Keratinocyte (primary cell): ENCODE measurements at regions not wholly inside any gene's neighbourhood (a gene's known extent, or its start where the extent isn't known, plus 50 kb on each side); places are given as distances from the start of the nearest gene placed in this dataset.

Experiments used
- DNase-seq: peaks from one replicate; pipeline ENCODE4 v3.0.0-alpha.2; 2011; ENCODE audit warnings: low read depth, missing footprints, low spot score
- FAIRE-seq: peaks from 2 replicates; lab custom pipeline; 2011; peaks lifted over from hg19 to GRCh38; lab: Jason Lieb, UNC
- H2AFZ ChIP-seq: 2 replicates; pipeline ENCODE4 v1.6.0; 2012; ENCODE audit warnings: low read length, control low read depth, inconsistent platforms; ENCODE audit not compliant: control insufficient read depth
- H3K27ac ChIP-seq: 2 replicates; pipeline ENCODE4 v1.5.1; 2011; ENCODE audit warnings: low read length; ENCODE audit not compliant: control insufficient read depth, insufficient read depth
- H3K27me3 ChIP-seq: 3 replicates; pipeline ENCODE4 v1.6.0; 2011; ENCODE audit warnings: low read length; ENCODE audit not compliant: control insufficient read depth, insufficient read depth; ENCODE audit errors: extremely low read depth
- H3K36me3 ChIP-seq, 2 experiments: 2 replicates in 1 of 2; 3 replicates in 1 of 2; pipeline ENCODE4 v1.5.1; 2011; ENCODE audit warnings: low read length in 2 of 2, mild to moderate bottlenecking in 1 of 2; ENCODE audit not compliant: control insufficient read depth in 2 of 2, insufficient read depth in 2 of 2; ENCODE audit errors: extremely low read depth in 1 of 2
- H3K4me1 ChIP-seq: 3 replicates; pipeline ENCODE4 v1.5.1; 2011; ENCODE audit warnings: low read length; ENCODE audit not compliant: control insufficient read depth, insufficient read depth; ENCODE audit errors: extremely low read depth
- H3K4me2 ChIP-seq: 3 replicates; pipeline ENCODE4 v1.6.0; 2011; ENCODE audit warnings: low read depth, low read length; ENCODE audit not compliant: control insufficient read depth, insufficient read depth; ENCODE audit errors: extremely low read depth
- H3K4me3 ChIP-seq, 3 experiments: fragments of 200-600 bp in 1 of 3; sonication (generic) in 1 of 3; 2 replicates in 2 of 3; 3 replicates in 1 of 3; pipeline ENCODE4 v1.5.1; 2011 to 2016; ENCODE audit warnings: low read length in 3 of 3, mild to moderate bottlenecking in 3 of 3, control low read depth in 2 of 3, inconsistent platforms in 1 of 3, low read depth in 1 of 3, mixed read lengths in 1 of 3, mixed run types in 1 of 3, moderate library complexity in 1 of 3; ENCODE audit not compliant: control insufficient read depth in 2 of 3, insufficient read depth in 2 of 3; ENCODE audit errors: extremely low read depth in 1 of 3
- H3K79me2 ChIP-seq: 2 replicates; pipeline ENCODE4 v1.6.0; 2012; ENCODE audit warnings: low read length; ENCODE audit not compliant: control insufficient read depth, insufficient read depth
- H3K9ac ChIP-seq: 3 replicates; pipeline ENCODE4 v1.6.0; 2011; ENCODE audit warnings: low read length; ENCODE audit not compliant: control insufficient read depth, insufficient read depth; ENCODE audit errors: extremely low read depth
- H3K9me1 ChIP-seq: 3 replicates; pipeline ENCODE4 v1.6.0; 2011; ENCODE audit warnings: low read length; ENCODE audit not compliant: control insufficient read depth, insufficient read depth; ENCODE audit errors: extremely low read depth
- H3K9me3 ChIP-seq: 2 replicates; pipeline ENCODE4 v1.5.1; 2012; ENCODE audit warnings: low read depth, low read length; ENCODE audit not compliant: control insufficient read depth
- H4K20me1 ChIP-seq: 3 replicates; pipeline ENCODE4 v1.6.0; 2011; ENCODE audit warnings: low read length; ENCODE audit not compliant: control insufficient read depth, insufficient read depth; ENCODE audit errors: extremely low read depth
- EZH2 ChIP-seq: IDR thresholded peaks from one replicate; pipeline ENCODE4 v1.6.1; 2012; ENCODE audit warnings: inconsistent platforms, mild to moderate bottlenecking, low read length, moderate library complexity
- dilution Hi-C: fragments of 300-500 bp; cut with MboI; formaldehyde crosslinking; loops from one replicate; pipeline ENCODE4 v1.7.0; 2020; ENCODE audit warnings: low sequenced_read_pairs; ENCODE audit not compliant: extremely low pct_ligation_motif_present
- TF ChIP-seq, protein P1 (sequence below), 3 experiments: IDR thresholded peaks in 1 of 3; conservative IDR thresholded peaks in 1 of 3; optimal IDR thresholded peaks in 1 of 3; 2 replicates in 2 of 3; 3 replicates in 1 of 3; pipeline versions ENCODE3 to v1.5.1; 2011; ENCODE audit warnings: low read length in 3 of 3, mild to moderate bottlenecking in 3 of 3, moderate library complexity in 2 of 3, control low read depth in 1 of 3, inconsistent platforms in 1 of 3; ENCODE audit not compliant: insufficient read depth in 2 of 3; ENCODE audit errors: extremely low read depth in 1 of 3

DNA sequence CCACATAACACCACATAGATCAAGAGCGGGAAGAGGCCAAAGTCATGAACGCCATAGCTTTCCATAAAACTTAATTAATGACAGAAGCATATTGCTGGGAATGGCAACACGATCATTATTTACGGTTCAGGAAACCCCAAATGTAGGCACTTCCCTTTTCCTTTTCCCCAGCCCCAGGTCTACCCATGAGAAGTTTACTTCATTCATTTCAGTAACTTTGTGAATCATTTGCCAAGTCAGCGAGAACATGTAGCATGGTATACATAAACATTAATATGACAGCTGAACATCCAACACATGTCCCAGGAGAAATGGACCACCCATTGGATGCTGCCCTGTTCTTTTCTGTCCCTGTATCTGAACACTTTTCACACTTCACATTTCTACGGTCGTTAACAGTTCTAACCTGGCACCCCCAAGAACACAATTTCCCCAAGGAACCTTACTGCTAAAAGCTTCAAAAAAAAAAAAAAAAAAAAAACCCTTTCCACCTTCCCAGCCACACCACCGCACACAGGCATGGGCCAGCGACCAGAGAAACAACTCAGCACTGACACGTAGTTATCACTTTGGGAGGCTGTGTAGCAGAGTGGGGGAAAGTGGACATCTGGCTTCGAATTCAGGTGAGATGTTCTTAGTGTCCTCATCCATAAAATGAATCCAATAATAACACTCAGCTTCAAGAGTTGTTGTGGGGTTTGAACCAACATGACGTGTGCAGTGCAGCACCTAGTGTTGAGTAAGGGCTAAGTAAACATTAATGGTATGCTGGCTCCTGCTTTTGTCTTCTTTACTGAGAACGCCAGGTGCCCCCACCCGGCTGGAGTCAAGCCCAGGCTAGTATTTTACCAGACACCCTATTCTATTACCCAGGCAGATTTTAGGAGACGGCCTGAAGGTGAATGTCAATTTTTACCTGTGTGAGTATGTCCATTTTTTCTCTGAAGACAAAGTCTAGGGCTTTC is 371.5 kb downstream of the LNPK start:
- H3K4me2 ChIP-seq = no peak overlapping the region
- H3K9me1 ChIP-seq = no peaks in the 10 kb centered on the region
- H3K27me3 ChIP-seq = no peaks in the 10 kb centered on the region
- H4K20me1 ChIP-seq = no peaks in the 10 kb centered on the region
- H2AFZ ChIP-seq = no peak overlapping the region
- H3K36me3 ChIP-seq = no peaks in the 10 kb centered on the region
- no peak overlapping the region for H3K9ac ChIP-seq
- DNase-seq = no peak
- dilution Hi-C loops = no loop called here
- no peak for TF ChIP-seq EZH2
- TF ChIP-seq, protein P1, sequence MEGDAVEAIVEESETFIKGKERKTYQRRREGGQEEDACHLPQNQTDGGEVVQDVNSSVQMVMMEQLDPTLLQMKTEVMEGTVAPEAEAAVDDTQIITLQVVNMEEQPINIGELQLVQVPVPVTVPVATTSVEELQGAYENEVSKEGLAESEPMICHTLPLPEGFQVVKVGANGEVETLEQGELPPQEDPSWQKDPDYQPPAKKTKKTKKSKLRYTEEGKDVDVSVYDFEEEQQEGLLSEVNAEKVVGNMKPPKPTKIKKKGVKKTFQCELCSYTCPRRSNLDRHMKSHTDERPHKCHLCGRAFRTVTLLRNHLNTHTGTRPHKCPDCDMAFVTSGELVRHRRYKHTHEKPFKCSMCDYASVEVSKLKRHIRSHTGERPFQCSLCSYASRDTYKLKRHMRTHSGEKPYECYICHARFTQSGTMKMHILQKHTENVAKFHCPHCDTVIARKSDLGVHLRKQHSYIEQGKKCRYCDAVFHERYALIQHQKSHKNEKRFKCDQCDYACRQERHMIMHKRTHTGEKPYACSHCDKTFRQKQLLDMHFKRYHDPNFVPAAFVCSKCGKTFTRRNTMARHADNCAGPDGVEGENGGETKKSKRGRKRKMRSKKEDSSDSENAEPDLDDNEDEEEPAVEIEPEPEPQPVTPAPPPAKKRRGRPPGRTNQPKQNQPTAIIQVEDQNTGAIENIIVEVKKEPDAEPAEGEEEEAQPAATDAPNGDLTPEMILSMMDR (optimal IDR thresholded peaks at IDR 0.05 in 1 of 3, IDR thresholded peaks at IDR 0.05 in 1 of 3, conservative IDR thresholded peaks at IDR 0.05 in 1 of 3; ENCODE audit: extremely low read depth in 1 of 3, insufficient read depth in 2 of 3, low read length in 3 of 3) = peak in 1 of 3 experiments; percentile 9
- no peak overlapping the region for H3K4me3 ChIP-seq
- no peaks in the 10 kb centered on the region for H3K9me3 ChIP-seq
- no peak for FAIRE-seq
- H3K4me1 ChIP-seq = no peaks in the 10 kb centered on the region
- H3K79me2 ChIP-seq = no peaks in the 10 kb centered on the region
- H3K27ac ChIP-seq = no peak overlapping the region

DNA sequence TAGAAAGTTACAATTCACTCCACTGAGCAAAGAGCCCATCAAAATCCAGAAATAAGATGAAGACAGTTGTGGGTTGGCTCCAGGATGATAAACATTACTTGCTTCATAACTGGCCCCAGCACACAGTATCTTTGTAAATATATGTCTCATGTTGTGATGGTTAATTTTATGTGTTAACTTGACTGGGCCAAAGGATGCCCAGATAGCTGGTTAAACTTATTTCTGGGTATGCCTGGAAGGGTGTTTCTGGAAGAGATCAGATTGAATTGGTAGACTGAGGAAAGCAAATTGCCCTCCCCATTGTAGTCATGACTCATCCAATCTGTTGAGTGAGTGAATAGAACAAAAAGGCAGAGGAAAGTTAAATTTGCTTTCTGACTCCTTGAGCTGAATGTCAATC is 373.8 kb downstream of the LNPK start:
- Histone ChIP-seq H4K20me1 (no peaks in the 10 kb centered on the region), H3K27me3 (no peaks in the 10 kb centered on the region), H3K9ac (no peak overlapping the region), H3K27ac (no peak overlapping the region), H2AFZ (no peak overlapping the region), H3K36me3 (no peaks in the 10 kb centered on the region), H3K9me1 (no peaks in the 10 kb centered on the region), H3K4me1 (no peaks in the 10 kb centered on the region), H3K4me2 (no peak overlapping the region), H3K79me2 (no peaks in the 10 kb centered on the region), H3K9me3 (no peaks in the 10 kb centered on the region), H3K4me3 (no peak overlapping the region)
- TF ChIP-seq, protein P1 (optimal IDR thresholded peaks at IDR 0.05 in 1 of 3, IDR thresholded peaks at IDR 0.05 in 1 of 3, conservative IDR thresholded peaks at IDR 0.05 in 1 of 3; ENCODE audit: extremely low read depth in 1 of 3, insufficient read depth in 2 of 3, low read length in 3 of 3) = no peak
- TF ChIP-seq EZH2 = no peak
- no peak for DNase-seq
- no peak for FAIRE-seq
- dilution Hi-C loops = no loop called here
